Stomach smooth muscle (tissue), 2 donors: ENCODE measurements at regions not wholly inside any gene's neighbourhood (a gene's known extent, or its start where the extent isn't known, plus 50 kb on each side); places are given as distances from the start of the nearest gene placed in this dataset.
"Not testable (repeated sequence)": the region's sequence is repeated elsewhere in the genome, so short reads cannot be mapped to it uniquely, and the experiment has no call there.

ENCODE experiments used
- H3K27ac ChIP-seq: one replicate; pipeline ENCODE4 v1.7.0; 2013; ENCODE audit warnings: mild to moderate bottlenecking, low read length, inconsistent platforms
- H3K27me3 ChIP-seq, 2 donors: one replicate each; pipeline ENCODE4 v1.7.0; 2013; ENCODE audit warnings: low read length in 2 of 2; ENCODE audit not compliant: insufficient read depth in 2 of 2, control insufficient read depth in 1 of 2
- H3K36me3 ChIP-seq, 2 donors: one replicate each; pipeline ENCODE4 v1.7.0; 2013; ENCODE audit warnings: low read length in 2 of 2; ENCODE audit not compliant: control insufficient read depth in 2 of 2, insufficient read depth in 2 of 2
- H3K4me1 ChIP-seq: one replicate; pipeline ENCODE4 v1.7.0; 2013; ENCODE audit warnings: low read length; ENCODE audit not compliant: control insufficient read depth, insufficient read depth
- H3K4me3 ChIP-seq, 2 donors: one replicate each; pipeline ENCODE4 v1.7.0; 2013; ENCODE audit warnings: low read length in 2 of 2
- H3K9ac ChIP-seq, 2 donors: one replicate each; pipeline ENCODE4 v1.7.0; 2013; ENCODE audit warnings: low read length in 2 of 2, mild to moderate bottlenecking in 1 of 2
- H3K9me3 ChIP-seq, 2 donors: one replicate each; pipeline ENCODE4 v1.7.0; 2013; ENCODE audit warnings: low read length in 2 of 2; ENCODE audit not compliant: control insufficient read depth in 2 of 2
- donor health status: healthy.
- donor health status: Pancreatic carcinoma.

DNA sequence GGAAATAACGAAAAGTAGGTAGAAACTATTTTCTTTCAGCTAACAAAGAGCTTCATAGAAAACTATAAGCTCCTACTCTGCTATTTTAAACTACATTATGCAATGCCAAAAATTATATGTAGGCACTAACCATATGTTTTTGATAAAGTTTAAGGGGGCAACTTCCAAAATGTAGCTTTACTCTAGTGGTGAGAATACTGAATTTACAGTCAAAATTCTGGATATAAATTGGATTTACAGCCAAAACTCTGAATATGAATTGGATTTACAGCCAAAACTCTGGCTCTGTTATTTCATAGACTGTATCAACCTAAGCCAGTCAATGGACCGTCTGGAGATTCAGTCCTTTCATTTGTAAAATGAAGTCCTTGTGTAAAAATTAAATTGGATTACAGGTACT lies 86.8 kb upstream of the ANK3 start:
- Histone ChIP-seq H3K9me3 (no peaks in the 10 kb centered on the region), H3K4me3 (no peak overlapping the region), H3K36me3 (no peaks in the 10 kb centered on the region), H3K27me3 (no peaks in the 10 kb centered on the region), H3K4me1 (no peaks in the 10 kb centered on the region), H3K9ac (no peak overlapping the region), H3K27ac (no peak overlapping the region)

DNA sequence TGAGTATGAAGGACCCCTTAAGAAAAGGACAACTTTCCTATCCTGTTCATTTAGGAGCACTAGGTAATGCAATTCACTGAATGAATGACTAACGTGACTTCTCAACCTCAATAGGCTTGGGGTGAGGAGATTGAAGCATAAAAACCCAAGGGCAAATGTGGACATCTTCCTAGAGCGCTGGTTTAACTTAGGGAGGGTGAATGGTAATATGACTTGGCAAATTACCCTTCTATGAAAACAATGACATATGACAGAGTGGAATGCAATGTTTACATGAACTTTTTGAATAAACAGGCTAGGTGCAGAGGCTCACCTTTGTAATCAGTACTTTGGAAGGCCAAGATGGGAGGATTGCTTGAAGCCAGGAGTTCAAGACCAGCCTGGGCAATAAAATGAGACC lies 83.9 kb upstream of the ANK3 start:
- H3K36me3 ChIP-seq = no peaks in the 10 kb centered on the region
- H3K27me3 ChIP-seq = no peaks in the 10 kb centered on the region
- H3K9ac ChIP-seq = no peak overlapping the region
- H3K9me3 ChIP-seq = no peaks in the 10 kb centered on the region
- no peak overlapping the region for H3K4me3 ChIP-seq
- H3K4me1 ChIP-seq = no peaks in the 10 kb centered on the region
- H3K27ac ChIP-seq = no peak overlapping the region

DNA sequence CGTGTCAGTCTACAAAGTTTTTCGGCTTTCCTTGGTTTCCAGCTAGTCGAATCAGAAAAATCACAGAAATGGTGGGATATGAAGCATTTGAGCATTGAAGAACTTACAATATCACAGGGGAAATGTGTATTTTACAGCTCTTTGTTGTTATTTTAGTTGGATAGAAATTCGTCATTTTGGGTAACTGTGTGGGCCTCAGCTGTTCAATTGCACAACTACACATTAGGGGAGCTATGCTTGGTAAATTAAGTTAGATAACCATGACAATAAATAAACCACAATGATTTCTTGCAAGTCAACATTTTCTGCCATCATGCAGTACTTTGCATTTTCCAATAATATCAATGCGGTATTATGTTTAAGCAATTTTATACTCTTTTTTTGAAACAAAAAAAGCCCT lies 80.4 kb upstream of the ANK3 start:
- Histone ChIP-seq H3K9me3 (no peaks in the 10 kb centered on the region), H3K27ac (no peak overlapping the region), H3K36me3 (no peaks in the 10 kb centered on the region), H3K27me3 (no peaks in the 10 kb centered on the region), H3K4me1 (no peaks in the 10 kb centered on the region), H3K9ac (no peak overlapping the region), H3K4me3 (no peak overlapping the region)

DNA sequence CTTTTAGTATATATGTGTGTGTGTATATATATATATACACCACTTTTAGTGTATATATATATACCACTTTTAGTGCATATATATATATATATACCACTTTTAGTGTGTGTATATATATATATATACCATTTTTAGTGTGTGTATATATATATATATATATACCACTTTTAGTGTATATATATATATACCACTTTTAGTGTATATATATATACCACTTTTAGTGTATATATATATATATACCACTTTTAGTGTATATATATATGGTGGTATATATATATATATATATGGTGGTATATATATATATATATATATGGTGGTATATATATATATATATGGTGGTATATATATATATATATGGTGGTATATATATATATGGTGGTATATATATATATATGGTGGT lies 79.5 kb upstream of the ANK3 start:
- not testable (repeated sequence) for H3K9me3 ChIP-seq, H3K27me3 ChIP-seq, H3K27ac ChIP-seq, H3K36me3 ChIP-seq, H3K9ac ChIP-seq, H3K4me3 ChIP-seq, H3K4me1 ChIP-seq

DNA sequence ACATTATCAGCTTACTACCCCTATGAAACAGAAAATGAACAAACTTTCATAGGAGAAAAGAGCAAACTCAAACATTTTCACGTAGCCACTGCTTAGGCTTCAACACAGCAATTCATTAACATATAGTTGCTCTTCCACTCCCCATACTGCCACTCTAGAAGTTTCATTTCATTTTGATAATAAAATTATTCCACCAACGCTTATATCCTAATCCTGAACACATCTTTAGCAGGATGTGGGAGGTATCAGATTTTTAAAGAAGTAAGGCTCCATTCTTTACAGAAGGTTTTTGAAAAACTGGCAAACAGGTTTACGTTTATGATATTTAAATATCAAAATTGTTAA lies 77.5 kb upstream of the ANK3 start:
- Histone ChIP-seq H3K27me3 (no peaks in the 10 kb centered on the region), H3K27ac (no peak overlapping the region), H3K4me1 (no peaks in the 10 kb centered on the region), H3K9me3 (no peaks in the 10 kb centered on the region), H3K4me3 (no peak overlapping the region), H3K9ac (no peak overlapping the region), H3K36me3 (no peaks in the 10 kb centered on the region)

DNA sequence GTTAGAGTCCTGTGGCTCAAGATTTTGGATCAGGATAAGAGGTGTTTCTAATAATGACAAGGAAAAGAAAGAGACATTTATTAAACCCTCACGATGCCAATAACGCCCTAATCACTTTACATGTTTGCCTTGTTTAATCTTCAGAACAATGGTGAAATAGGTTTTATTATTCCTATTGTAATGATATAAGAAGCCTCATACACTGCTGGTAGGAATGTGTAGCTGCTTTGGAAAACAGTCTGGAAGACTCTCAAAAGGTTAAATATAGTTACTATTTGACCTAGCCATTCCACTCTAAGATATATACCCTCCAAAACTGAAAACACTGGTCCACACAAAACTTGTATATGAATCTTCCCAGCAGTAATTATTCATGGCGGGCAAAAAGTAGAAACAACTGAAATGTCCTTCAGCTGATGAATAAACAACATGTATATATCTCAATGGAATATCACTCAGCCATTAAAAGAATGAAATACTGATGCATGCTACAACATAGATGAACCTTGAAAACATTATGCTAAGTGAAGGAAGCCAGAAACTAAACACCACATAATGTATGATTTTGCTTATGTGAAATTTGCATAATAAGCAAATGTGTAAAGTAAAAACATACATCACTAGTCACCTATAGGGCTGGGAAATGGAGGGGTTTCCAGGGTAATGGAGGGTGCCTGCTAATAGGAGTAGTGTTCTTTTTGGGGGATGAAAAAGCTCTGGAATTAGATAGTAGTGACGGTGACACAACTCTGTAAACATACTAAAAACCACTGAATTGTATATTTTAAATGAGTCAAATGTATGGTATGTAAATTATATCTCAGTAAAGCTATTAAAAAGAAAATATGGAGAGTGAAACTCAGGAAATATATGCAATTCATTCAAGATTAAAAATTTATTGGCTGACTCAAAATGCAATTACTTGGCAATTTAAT lies 76.9 kb upstream of the ANK3 start:
- Histone ChIP-seq H3K27me3 (no peaks in the 10 kb centered on the region), H3K4me3 (no peak overlapping the region), H3K9ac (no peak overlapping the region), H3K27ac (no peak overlapping the region), H3K9me3 (no peaks in the 10 kb centered on the region), H3K36me3 (no peaks in the 10 kb centered on the region), H3K4me1 (no peaks in the 10 kb centered on the region)

DNA sequence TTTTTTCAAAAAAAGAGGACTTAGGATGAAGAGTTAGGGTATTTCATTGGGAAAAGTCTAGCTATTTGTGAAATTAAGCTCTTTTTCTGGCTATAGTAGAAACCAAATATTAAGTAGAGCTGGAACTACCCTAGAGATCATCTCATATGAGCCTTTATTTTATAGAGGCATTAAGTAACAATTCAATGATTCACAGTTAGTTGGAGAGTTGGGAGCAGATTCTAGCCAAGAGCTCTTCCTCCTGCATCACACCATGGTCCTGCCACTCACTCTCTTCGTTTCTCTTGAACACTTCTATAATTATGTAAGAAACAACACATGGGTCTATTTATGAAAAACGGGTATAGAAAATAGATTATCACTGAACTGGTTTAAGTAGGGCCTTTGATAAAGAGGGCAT lies 76.1 kb upstream of the ANK3 start:
- no peak overlapping the region for H3K27ac ChIP-seq
- H3K9ac ChIP-seq = no peak overlapping the region
- no peaks in the 10 kb centered on the region for H3K9me3 ChIP-seq
- no peak overlapping the region for H3K4me3 ChIP-seq
- H3K36me3 ChIP-seq = no peaks in the 10 kb centered on the region
- no peaks in the 10 kb centered on the region for H3K27me3 ChIP-seq
- no peaks in the 10 kb centered on the region for H3K4me1 ChIP-seq

DNA sequence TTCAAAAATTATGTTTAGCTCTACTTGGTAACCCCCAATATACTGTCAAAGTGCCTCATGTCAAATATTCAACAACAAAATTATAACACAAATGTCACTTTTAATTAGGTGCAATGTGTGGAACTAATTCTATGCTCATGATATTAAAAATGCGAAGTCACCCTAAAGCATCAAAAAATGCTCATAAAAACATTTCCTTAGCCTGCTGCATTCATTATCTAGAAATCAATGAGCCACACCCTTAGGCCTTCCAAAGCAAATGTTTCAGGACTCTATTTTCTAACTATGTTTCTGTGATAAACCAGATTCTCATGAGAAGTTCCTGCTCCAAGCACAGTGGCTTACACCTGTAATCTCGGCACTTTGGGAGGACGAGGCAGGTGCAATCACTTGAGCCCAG lies 75.0 kb upstream of the ANK3 start:
- no peaks in the 10 kb centered on the region for H3K27me3 ChIP-seq
- no peaks in the 10 kb centered on the region for H3K4me1 ChIP-seq
- H3K9ac ChIP-seq = no peak overlapping the region
- no peak overlapping the region for H3K27ac ChIP-seq
- H3K36me3 ChIP-seq = no peaks in the 10 kb centered on the region
- H3K9me3 ChIP-seq = no peaks in the 10 kb centered on the region
- no peak overlapping the region for H3K4me3 ChIP-seq

DNA sequence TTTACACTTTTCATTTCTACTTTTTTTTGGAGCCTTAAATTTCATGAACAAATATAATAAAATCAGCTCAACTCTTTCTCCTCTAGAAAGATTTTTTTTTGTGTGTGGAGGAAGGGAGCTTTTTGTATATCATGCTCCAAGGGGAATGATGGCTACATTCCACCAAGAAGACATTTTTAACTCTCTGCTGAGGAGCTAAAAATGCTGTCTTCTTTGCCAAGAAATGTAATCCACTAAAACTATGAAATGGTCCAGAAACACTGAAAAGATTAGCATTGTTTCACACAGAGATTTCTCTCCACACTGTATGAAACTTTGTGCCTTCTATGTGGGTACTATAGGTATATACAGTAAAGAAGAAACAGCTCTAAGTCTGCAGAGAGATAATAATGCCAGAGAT lies 74.1 kb upstream of the ANK3 start:
- H3K27me3 ChIP-seq = no peaks in the 10 kb centered on the region
- H3K36me3 ChIP-seq = no peaks in the 10 kb centered on the region
- no peak overlapping the region for H3K4me3 ChIP-seq
- no peak overlapping the region for H3K27ac ChIP-seq
- H3K4me1 ChIP-seq = no peaks in the 10 kb centered on the region
- no peak overlapping the region for H3K9ac ChIP-seq
- no peaks in the 10 kb centered on the region for H3K9me3 ChIP-seq

DNA sequence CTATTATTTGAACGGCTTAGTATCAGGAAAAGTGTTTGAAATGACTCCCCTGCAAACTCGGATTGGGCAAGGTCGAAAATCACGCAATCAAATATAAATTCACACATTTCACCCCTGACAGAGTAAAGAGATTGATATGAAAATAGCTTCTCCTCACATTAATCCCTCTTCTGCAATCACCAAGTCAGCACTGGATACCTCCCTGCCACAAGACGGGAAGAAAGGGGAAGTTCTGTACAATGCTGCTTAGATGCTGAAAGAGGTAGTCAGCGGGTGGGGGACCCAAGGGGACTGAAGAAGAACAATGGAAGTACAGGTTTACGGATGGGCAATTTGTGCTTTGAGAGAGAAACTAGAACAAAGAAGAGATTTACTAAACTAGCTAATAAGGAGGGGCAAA lies 72.0 kb upstream of the ANK3 start:
- H3K27ac ChIP-seq = no peak overlapping the region
- H3K27me3 ChIP-seq = no peaks in the 10 kb centered on the region
- H3K9ac ChIP-seq = no peak overlapping the region
- H3K36me3 ChIP-seq = no peaks in the 10 kb centered on the region
- H3K4me1 ChIP-seq = no peaks in the 10 kb centered on the region
- H3K4me3 ChIP-seq = no peak overlapping the region
- no peaks in the 10 kb centered on the region for H3K9me3 ChIP-seq

DNA sequence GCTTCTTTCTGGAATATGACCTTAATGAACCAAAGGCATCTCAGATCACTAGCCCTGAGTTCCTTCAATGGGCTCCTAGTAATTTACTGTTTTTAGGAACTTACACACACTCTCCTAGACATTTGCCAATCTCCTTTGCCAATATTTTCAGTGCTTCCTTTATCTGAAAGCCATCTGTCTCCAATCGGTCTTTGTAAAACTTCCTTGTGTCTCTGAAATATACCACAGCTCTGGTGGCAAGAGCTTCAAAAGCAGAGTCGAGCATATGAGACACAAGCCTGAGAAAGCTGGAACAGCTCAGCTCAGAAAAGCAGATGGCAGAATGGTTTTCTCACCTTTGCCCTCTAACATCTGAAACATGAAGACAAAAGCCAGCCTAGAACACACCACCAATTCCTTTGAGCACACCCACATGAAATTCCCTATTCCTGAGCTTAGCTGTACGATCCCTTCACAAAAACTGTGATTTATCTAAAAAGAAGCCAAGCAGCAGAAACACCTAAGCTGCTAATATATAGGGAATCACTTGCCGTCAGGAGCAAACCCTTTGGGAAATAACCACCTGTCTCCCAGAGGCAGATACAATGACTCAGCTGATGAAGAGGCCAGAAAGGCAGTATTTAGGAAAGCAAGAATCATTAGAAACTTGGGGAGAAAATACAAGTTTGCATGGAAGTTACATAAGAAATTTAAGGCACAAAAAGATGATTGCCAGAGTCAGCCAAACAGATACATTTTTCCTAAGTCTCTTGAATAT lies 70.2 kb upstream of the ANK3 start:
- Histone ChIP-seq H3K36me3 (no peaks in the 10 kb centered on the region), H3K4me1 (no peaks in the 10 kb centered on the region), H3K9me3 (no peaks in the 10 kb centered on the region), H3K9ac (no peak overlapping the region), H3K27me3 (no peaks in the 10 kb centered on the region), H3K27ac (no peak overlapping the region), H3K4me3 (no peak overlapping the region)
